ENCODE measurements at regions not wholly inside any gene's neighbourhood (a gene's known extent, or its start where the extent isn't known, plus 50 kb on each side); places are given as distances from the start of the nearest gene placed in this dataset.

GRCh38 chr10:34002896-34003295 lies 668.4 kb upstream of the NRP1 start:
- Mint-ChIP-seq H3K4me1 (no peaks in the 10 kb centered on the region), H3K27me3 (no peaks in the 10 kb centered on the region), H3K36me3 (no peaks in the 10 kb centered on the region), H3K27ac (no peak overlapping the region), H3K4me3 (no peak overlapping the region), H3K9me3 (no peaks in the 10 kb centered on the region)
- no peak for ATAC-seq (ENCODE audit: low read depth)
- no peak for DNase-seq (ENCODE audit: low spot score in 2 of 2)

DNA sequence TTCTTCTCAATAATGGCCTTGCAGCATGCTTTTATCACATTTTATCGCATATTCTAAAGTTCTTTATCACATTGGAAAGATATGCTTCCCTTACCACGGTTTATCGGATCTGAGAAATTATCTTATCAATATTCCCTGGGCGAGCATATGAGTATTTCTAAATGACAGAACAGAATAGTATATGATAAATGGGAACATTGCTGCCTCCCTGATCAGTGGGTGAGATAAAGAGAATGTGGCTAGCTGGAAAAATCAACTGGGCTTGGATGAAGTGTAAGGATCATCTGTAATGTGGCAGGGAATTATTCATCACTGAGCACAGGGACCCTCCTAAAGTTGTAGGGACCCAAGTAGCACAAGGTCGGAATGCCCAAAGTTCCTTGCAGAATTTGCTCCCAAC lies 667.4 kb upstream of the NRP1 start:
- H3K9me3 Mint-ChIP-seq: no peaks in the 10 kb centered on the region
- H3K4me1 Mint-ChIP-seq: no peaks in the 10 kb centered on the region
- H3K27ac Mint-ChIP-seq: no peak overlapping the region
- no peak for DNase-seq (ENCODE audit: low spot score in 2 of 2)
- H3K36me3 Mint-ChIP-seq: no peaks in the 10 kb centered on the region
- no peaks in the 10 kb centered on the region for H3K27me3 Mint-ChIP-seq
- H3K4me3 Mint-ChIP-seq: no peak overlapping the region
- no peak for ATAC-seq (ENCODE audit: low read depth)

GRCh38 chr10:34001087-34001580 lies 666.7 kb upstream of the NRP1 start:
- no peak for ATAC-seq (ENCODE audit: low read depth)
- Mint-ChIP-seq H3K27ac (no peak overlapping the region), H3K27me3 (no peaks in the 10 kb centered on the region), H3K9me3 (no peaks in the 10 kb centered on the region), H3K4me3 (no peak overlapping the region), H3K4me1 (no peaks in the 10 kb centered on the region), H3K36me3 (no peaks in the 10 kb centered on the region)
- no peak for DNase-seq (ENCODE audit: low spot score in 2 of 2)

DNA sequence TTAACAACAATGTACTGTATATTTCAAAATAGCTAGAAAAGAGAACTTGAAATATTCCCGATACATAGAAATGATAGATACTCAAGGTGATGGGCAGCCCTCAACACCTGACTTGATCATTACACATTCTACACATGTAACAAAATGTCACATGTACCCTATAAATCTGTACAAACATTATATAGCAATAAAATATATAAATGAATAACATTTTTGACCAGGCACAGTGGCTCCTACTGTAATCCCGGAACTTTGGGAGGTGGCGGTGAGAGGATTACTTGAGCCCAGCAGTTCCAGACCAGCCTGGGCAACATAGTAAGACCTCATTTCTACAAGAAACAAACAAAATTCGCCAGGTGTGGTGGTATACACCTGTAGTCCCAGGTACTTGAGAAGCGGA lies 659.5 kb upstream of the NRP1 start:
- Mint-ChIP-seq H3K27me3 (peaks cover 2% of the 10 kb centered on the region), H3K27ac (no peak overlapping the region), H3K36me3 (no peaks in the 10 kb centered on the region), H3K4me1 (no peaks in the 10 kb centered on the region), H3K4me3 (no peak overlapping the region), H3K9me3 (peaks cover 4% of the 10 kb centered on the region)
- ATAC-seq (ENCODE audit: low read depth) (no peak), DNase-seq (ENCODE audit: low spot score in 2 of 2) (no peak)

DNA sequence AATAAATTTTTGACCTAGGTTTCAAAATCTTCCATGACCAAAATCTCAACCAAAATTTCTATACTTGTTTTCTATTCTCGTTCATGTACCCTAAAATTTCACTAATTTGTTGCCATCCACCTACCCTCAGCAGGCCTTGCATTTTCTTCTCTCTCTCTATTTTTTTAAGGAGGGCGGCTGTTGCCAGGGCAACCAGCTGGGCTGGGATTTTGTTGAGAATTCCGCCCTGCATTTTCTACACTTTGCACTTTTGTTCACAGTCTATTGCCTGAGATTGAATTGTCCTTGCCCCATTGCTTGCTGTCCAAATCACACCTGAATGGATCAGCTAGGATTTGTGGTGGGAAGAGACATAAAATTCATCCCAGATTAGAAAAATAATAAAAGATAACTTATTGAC lies 657.5 kb upstream of the NRP1 start:
- ATAC-seq (ENCODE audit: low read depth): no peak
- Mint-ChIP-seq H3K36me3 (no peaks in the 10 kb centered on the region), H3K4me1 (no peaks in the 10 kb centered on the region), H3K27me3 (peaks cover 2% of the 10 kb centered on the region), H3K9me3 (peaks cover 6% of the 10 kb centered on the region), H3K4me3 (no peak overlapping the region), H3K27ac (no peak overlapping the region)
- no peak for DNase-seq (ENCODE audit: low spot score in 2 of 2)

DNA sequence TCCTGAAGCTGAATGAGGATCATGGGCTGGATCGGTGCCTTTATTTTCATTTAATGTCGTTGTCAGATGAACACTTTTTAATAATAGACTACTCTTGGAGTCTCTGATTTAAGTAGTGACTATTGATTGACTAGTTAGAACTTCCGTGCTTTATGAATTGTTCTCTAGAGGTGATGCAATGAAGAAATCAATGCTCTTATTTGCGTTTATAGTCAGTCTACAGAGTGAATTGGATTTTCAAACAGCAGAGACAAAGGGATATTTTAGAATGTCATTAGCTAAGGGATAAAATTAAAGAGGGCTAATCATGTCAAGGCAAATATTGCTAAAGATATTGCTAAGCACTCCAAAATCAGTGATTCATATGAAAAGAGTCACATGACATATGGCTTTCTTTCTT lies 652.0 kb upstream of the NRP1 start:
- no peak for ATAC-seq (ENCODE audit: low read depth)
- no peaks in the 10 kb centered on the region for H3K36me3 Mint-ChIP-seq

DNA sequence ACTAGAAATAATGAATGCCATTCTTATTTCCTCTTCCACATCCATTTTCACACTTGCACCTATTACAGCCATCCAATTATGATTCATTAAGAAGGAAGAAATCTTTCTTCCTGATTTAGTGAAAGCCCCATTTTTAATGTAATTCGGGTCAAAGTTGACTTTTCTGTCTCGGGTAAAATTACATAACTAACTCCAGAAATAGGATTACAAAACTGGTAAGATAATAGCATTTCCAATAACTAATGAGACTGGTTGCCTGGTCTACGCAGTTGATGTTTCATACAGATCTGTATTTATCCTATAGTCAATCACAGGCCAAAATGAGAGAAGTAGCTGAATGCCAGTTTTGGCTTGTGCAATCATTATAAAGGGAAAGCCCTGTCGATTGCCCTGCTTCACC lies 651.5 kb upstream of the NRP1 start:
- H3K27me3 Mint-ChIP-seq: peaks cover under 1% of the 10 kb centered on the region
- no peaks in the 10 kb centered on the region for H3K4me1 Mint-ChIP-seq
- H3K36me3 Mint-ChIP-seq: no peaks in the 10 kb centered on the region
- DNase-seq (ENCODE audit: low spot score in 2 of 2): no peak
- ATAC-seq (ENCODE audit: low read depth): no peak
- H3K9me3 Mint-ChIP-seq: peaks cover 3% of the 10 kb centered on the region
- H3K4me3 Mint-ChIP-seq: no peak overlapping the region
- no peak overlapping the region for H3K27ac Mint-ChIP-seq

More for the DNA sequence above, 652.0 kb upstream of the NRP1 start:
- Mint-ChIP-seq H3K4me3 (no peak overlapping the region), H3K27me3 (peaks cover 2% of the 10 kb centered on the region), H3K4me1 (no peaks in the 10 kb centered on the region), H3K27ac (no peak overlapping the region), H3K9me3 (peaks cover 6% of the 10 kb centered on the region)
- no peak for DNase-seq (ENCODE audit: low spot score in 2 of 2)

DNA sequence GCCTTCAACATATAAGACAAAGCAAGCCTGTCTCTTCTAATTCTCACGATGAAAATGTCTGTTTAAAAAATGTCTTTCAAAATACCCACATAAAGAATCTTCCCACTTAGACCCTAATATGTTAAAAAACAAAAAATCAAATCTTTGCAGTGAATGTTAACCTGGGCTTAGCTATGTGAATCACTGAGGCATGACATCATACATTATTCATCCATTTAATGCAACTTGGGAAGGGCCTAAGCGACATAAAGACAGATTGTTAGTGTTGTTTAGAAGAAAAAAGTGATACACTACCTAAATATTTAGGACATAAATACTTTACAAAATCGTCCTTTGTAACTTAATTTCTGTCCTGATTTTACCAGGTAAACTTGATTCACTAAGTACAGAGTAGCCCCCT lies 648.5 kb upstream of the NRP1 start:
- Mint-ChIP-seq H3K27me3 (no peaks in the 10 kb centered on the region), H3K36me3 (no peaks in the 10 kb centered on the region), H3K27ac (no peak overlapping the region), H3K4me3 (no peak overlapping the region), H3K4me1 (no peaks in the 10 kb centered on the region), H3K9me3 (peaks cover 1% of the 10 kb centered on the region)
- ATAC-seq (ENCODE audit: low read depth) (no peak), DNase-seq (ENCODE audit: low spot score in 2 of 2) (no peak)

GRCh38 chr10:33981301-33981700 lies 646.8 kb upstream of the NRP1 start:
- Mint-ChIP-seq H3K27me3 (no peaks in the 10 kb centered on the region), H3K4me3 (no peak overlapping the region), H3K36me3 (no peaks in the 10 kb centered on the region), H3K9me3 (peaks cover 1% of the 10 kb centered on the region), H3K4me1 (no peaks in the 10 kb centered on the region), H3K27ac (no peak overlapping the region)
- ATAC-seq (ENCODE audit: low read depth) (no peak), DNase-seq (ENCODE audit: low spot score in 2 of 2) (no peak)

GRCh38 chr10:33979195-33979594 lies 644.7 kb upstream of the NRP1 start:
- H3K27me3 Mint-ChIP-seq: no peaks in the 10 kb centered on the region

GRCh38 chr10:33975481-33975880 lies 641.0 kb upstream of the NRP1 start:
- H3K4me1 Mint-ChIP-seq: no peaks in the 10 kb centered on the region
- DNase-seq (ENCODE audit: low spot score in 2 of 2) (no peak), ATAC-seq (ENCODE audit: low read depth) (no peak)
- H3K4me3 Mint-ChIP-seq: no peak overlapping the region
- H3K27me3 Mint-ChIP-seq: no peaks in the 10 kb centered on the region
- no peaks in the 10 kb centered on the region for H3K36me3 Mint-ChIP-seq
- peaks cover 5% of the 10 kb centered on the region for H3K9me3 Mint-ChIP-seq
- H3K27ac Mint-ChIP-seq: no peak overlapping the region

More at GRCh38 chr10:33979195-33979594, 644.7 kb upstream of the NRP1 start:
- ATAC-seq (ENCODE audit: low read depth) (no peak), DNase-seq (ENCODE audit: low spot score in 2 of 2) (no peak)
- Mint-ChIP-seq H3K4me1 (no peaks in the 10 kb centered on the region), H3K27ac (no peak overlapping the region), H3K36me3 (no peaks in the 10 kb centered on the region), H3K9me3 (peaks cover 1% of the 10 kb centered on the region), H3K4me3 (no peak overlapping the region)

- Mint-ChIP-seq H3K4me3 (no peak overlapping the region), H3K9me3 (peaks cover 5% of the 10 kb centered on the region), H3K4me1 (no peaks in the 10 kb centered on the region), H3K36me3 (no peaks in the 10 kb centered on the region), H3K27ac (no peak overlapping the region), H3K27me3 (no peaks in the 10 kb centered on the region)
- DNase-seq (ENCODE audit: low spot score in 2 of 2) (no peak), ATAC-seq (ENCODE audit: low read depth) (no peak)
Measured at GRCh38 chr10:33974976-33975478, 640.6 kb upstream of the NRP1 start.

- ATAC-seq (ENCODE audit: low read depth) (no peak), DNase-seq (ENCODE audit: low spot score in 2 of 2) (no peak)
- Mint-ChIP-seq H3K9me3 (peaks cover 10% of the 10 kb centered on the region), H3K4me3 (no peak overlapping the region), H3K36me3 (no peaks in the 10 kb centered on the region), H3K27ac (no peak overlapping the region), H3K4me1 (no peaks in the 10 kb centered on the region), H3K27me3 (no peaks in the 10 kb centered on the region)
Measured at GRCh38 chr10:33968983-33969382, 634.5 kb upstream of the NRP1 start.

DNA sequence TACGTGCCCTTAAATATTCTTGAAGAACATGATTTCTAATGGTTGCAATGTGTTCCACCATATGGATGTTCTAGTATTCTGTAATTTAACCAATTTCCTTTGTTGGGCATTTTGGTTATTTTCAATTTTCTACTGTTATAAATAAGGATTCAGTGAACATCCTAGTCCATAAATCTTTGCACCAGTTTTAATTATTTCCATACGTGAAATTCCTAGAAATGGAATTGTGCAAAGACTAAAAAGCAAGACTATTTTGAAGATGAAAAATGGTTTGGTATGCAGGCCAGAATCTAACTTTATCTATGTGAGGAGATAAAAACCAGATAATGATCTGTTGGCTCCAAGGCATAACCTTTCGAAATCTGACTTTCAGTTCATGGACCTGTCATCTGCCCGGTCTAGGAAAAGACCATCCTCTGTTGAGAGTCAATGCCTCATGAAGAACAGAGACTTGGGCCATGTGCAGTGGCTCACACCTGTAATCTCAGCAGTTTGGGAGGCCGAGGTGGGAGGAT lies 633.2 kb upstream of the NRP1 start:
- H3K27me3 Mint-ChIP-seq: no peaks in the 10 kb centered on the region
- no peak overlapping the region for H3K27ac Mint-ChIP-seq
- ATAC-seq (ENCODE audit: low read depth): no peak
- no peak overlapping the region for H3K4me3 Mint-ChIP-seq
- no peaks in the 10 kb centered on the region for H3K4me1 Mint-ChIP-seq
- no peaks in the 10 kb centered on the region for H3K36me3 Mint-ChIP-seq
- DNase-seq (ENCODE audit: low spot score in 2 of 2): no peak
- H3K9me3 Mint-ChIP-seq: peaks cover 10% of the 10 kb centered on the region

DNA sequence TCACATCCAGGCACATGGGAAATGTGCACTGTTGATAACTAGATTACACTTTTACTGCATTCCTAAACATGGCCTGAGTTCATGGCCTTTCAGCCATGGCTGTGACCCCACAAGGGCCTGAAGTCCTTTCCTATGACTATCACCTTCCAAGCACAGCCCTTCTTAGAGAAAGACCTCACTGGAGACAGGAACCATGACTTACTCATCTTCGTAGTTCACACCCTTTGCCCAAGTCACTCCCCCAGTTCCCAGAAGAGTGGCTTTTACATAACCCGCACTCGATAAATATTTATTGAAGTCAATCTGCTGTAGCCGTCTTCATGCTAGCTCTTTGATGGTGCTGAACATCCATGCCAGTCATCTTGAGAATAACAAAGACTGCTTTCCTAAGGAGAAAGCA lies 632.5 kb upstream of the NRP1 start:
- H3K4me3 Mint-ChIP-seq: no peak overlapping the region
- ATAC-seq (ENCODE audit: low read depth): no peak
- no peaks in the 10 kb centered on the region for H3K27me3 Mint-ChIP-seq
- H3K27ac Mint-ChIP-seq: no peak overlapping the region
- H3K36me3 Mint-ChIP-seq: no peaks in the 10 kb centered on the region
- peaks cover 10% of the 10 kb centered on the region for H3K9me3 Mint-ChIP-seq
- no peaks in the 10 kb centered on the region for H3K4me1 Mint-ChIP-seq
- DNase-seq (ENCODE audit: low spot score in 2 of 2): no peak
